K562 (cell line): ENCODE measurements at regions not wholly inside any gene's neighbourhood (a gene's known extent, or its start where the extent isn't known, plus 50 kb on each side); places are given as distances from the start of the nearest gene placed in this dataset.

Source experiments
- ARID1B ChIP-seq: fragments of 450-650 bp; IDR thresholded peaks from 2 replicates; pipeline ENCODE4 v1.6.1; 2016; ENCODE audit warnings: antibody characterized with exemption, mild to moderate bottlenecking, inconsistent platforms
- ARID2 ChIP-seq: fragments of 450-650 bp; IDR thresholded peaks from 2 replicates; pipeline ENCODE4 v1.6.1; 2017; ENCODE audit warnings: antibody characterized with exemption, mild to moderate bottlenecking
- GABPA ChIP-seq: fragments of 200-800 bp; sonication (Bioruptor generic); conservative IDR thresholded peaks from 2 replicates; pipeline ENCODE4 v1.6.1; 2016; ENCODE audit warnings: low read depth, missing genetic modification characterization, missing compliant biosample characterization
- LARP7 ChIP-seq: fragments of 450-650 bp; IDR thresholded peaks from 2 replicates; pipeline ENCODE4 v1.6.1; 2016
- LCOR ChIP-seq: sonication (generic); formaldehyde crosslinking; IDR thresholded peaks from 2 replicates; pipeline ENCODE4 v1.8.0; 2022; ENCODE audit warnings: mild to moderate bottlenecking, missing genetic modification reagents
- MTF1 ChIP-seq: fragments of 250-450 bp; sonication (Bioruptor Pico); IDR thresholded peaks from 2 replicates; pipeline ENCODE4 v1.9.0; 2021; ENCODE audit warnings: moderate library complexity, mild to moderate bottlenecking, inconsistent platforms, borderline replicate concordance
- NR3C1 ChIP-seq: sonication (generic); formaldehyde crosslinking; IDR thresholded peaks from 2 replicates; pipeline ENCODE4 v1.8.1; 2022; ENCODE audit warnings: missing genetic modification reagents
- RAD21 ChIP-seq, 2 experiments: fragments of 250-450 bp in 1 of 2; fragments of 450-650 bp in 1 of 2; sonication (Bioruptor Pico) in 1 of 2; formaldehyde crosslinking in 1 of 2; IDR thresholded peaks in 1 of 2; conservative IDR thresholded peaks in 1 of 2; 2 replicates each; pipeline versions ENCODE4 v1.4.0 to v1.8.0; 2020 to 2022; ENCODE audit warnings: mild to moderate bottlenecking in 2 of 2, moderate library complexity in 1 of 2
- SRSF3 ChIP-seq: fragments of 200-400 bp; formaldehyde crosslinking; IDR thresholded peaks from 2 replicates; pipeline ENCODE4 v1.6.1; 2016; ENCODE audit warnings: mild to moderate bottlenecking, low read length, moderate library complexity; ENCODE audit not compliant: insufficient read depth
- ZKSCAN3 ChIP-seq: fragments of 250-450 bp; sonication (Bioruptor Pico); IDR thresholded peaks from 2 replicates; pipeline ENCODE4 v1.4.0; 2020
- ZNF384 ChIP-seq: IDR thresholded peaks from 2 replicates; pipeline ENCODE4 v1.6.1; 2012; ENCODE audit warnings: low read depth, low read length, improper control_type of control experiment
- TF ChIP-seq, protein P1 (sequence below): fragments of 450-650 bp; formaldehyde crosslinking; IDR thresholded peaks from 2 replicates; pipeline ENCODE4 v1.4.0; 2020; ENCODE audit warnings: mild to moderate bottlenecking, moderate library complexity
- TF ChIP-seq, protein P2 (sequence below), 2 experiments: fragments of 450-650 bp; conservative IDR thresholded peaks; 2 replicates each; pipeline ENCODE4 v1.6.1; 2017; ENCODE audit warnings: mild to moderate bottlenecking in 2 of 2, moderate library complexity in 2 of 2
- TF ChIP-seq, protein P3 (sequence below), 2 experiments: fragments of 450-650 bp; IDR thresholded peaks; 2 replicates each; pipeline ENCODE4 v1.6.1; 2016
- TF ChIP-seq, protein P4 (sequence below), 2 experiments: fragments of 450-650 bp; formaldehyde crosslinking in 1 of 2; IDR thresholded peaks; 2 replicates each; pipeline versions ENCODE4 v1.4.0 to v1.6.1; 2014 to 2020; ENCODE audit warnings: mild to moderate bottlenecking in 2 of 2, borderline replicate concordance in 1 of 2, low read depth in 1 of 2

DNA sequence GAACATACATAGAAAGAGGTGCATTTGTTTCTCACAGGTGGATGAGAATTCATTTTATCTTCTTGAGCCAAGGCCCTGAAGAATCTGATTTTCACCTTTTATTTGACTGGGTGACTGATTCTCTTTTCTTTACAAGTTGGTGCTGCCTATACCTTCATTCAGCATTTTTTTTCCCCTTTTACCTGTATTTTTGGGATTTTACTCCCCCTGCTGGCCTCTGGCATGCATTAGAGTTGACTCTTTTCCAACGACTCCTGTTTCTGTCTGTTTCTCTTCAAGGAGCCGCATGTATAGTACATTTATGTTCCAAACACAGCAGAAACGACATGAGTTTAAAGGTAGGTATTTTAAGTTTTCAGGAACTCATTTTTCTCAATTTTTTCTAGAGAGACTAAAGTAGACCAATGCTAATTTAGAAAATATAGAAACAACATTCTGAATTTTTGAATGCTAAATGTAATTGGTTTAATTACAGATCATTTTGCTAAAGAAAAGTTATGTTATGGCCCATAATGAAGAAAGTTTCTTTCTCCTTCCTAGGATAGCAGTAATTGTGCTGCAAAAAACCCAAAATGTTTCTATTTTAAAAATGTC is 149.8 kb upstream of the HDAC9 start (continued):
- no peak for TF ChIP-seq GABPA (tag)
- TF ChIP-seq, protein P1, sequence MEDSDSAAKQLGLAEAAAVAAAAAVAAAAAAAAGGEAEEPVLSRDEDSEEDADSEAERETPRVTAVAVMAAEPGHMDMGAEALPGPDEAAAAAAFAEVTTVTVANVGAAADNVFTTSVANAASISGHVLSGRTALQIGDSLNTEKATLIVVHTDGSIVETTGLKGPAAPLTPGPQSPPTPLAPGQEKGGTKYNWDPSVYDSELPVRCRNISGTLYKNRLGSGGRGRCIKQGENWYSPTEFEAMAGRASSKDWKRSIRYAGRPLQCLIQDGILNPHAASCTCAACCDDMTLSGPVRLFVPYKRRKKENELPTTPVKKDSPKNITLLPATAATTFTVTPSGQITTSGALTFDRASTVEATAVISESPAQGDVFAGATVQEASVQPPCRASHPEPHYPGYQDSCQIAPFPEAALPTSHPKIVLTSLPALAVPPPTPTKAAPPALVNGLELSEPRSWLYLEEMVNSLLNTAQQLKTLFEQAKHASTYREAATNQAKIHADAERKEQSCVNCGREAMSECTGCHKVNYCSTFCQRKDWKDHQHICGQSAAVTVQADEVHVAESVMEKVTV, result peak; percentile 57
- TF ChIP-seq ZKSCAN3 (CRISPR knock-in tag), result no peak
- peak; percentile 84 for TF ChIP-seq ZNF384
- no peak for TF ChIP-seq NR3C1 (CRISPR knock-in tag)
- TF ChIP-seq, protein P2, sequence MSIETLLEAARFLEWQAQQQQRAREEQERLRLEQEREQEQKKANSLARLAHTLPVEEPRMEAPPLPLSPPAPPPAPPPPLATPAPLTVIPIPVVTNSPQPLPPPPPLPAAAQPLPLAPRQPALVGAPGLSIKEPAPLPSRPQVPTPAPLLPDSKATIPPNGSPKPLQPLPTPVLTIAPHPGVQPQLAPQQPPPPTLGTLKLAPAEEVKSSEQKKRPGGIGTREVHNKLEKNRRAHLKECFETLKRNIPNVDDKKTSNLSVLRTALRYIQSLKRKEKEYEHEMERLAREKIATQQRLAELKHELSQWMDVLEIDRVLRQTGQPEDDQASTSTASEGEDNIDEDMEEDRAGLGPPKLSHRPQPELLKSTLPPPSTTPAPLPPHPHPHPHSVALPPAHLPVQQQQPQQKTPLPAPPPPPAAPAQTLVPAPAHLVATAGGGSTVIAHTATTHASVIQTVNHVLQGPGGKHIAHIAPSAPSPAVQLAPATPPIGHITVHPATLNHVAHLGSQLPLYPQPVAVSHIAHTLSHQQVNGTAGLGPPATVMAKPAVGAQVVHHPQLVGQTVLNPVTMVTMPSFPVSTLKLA (conservative IDR thresholded peaks at IDR 0.05), result no peak
- no peak for TF ChIP-seq SRSF3
- TF ChIP-seq MTF1, result no peak
- TF ChIP-seq LCOR (CRISPR knock-in tag), result no peak
- TF ChIP-seq ARID2, result peak; percentile 53; the same call in 1 of the 2 replicates
- TF ChIP-seq, protein P3, sequence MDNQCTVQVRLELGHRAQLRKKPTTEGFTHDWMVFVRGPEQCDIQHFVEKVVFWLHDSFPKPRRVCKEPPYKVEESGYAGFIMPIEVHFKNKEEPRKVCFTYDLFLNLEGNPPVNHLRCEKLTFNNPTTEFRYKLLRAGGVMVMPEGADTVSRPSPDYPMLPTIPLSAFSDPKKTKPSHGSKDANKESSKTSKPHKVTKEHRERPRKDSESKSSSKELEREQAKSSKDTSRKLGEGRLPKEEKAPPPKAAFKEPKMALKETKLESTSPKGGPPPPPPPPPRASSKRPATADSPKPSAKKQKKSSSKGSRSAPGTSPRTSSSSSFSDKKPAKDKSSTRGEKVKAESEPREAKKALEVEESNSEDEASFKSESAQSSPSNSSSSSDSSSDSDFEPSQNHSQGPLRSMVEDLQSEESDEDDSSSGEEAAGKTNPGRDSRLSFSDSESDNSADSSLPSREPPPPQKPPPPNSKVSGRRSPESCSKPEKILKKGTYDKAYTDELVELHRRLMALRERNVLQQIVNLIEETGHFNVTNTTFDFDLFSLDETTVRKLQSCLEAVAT (IDR thresholded peaks at IDR 0.05), result no peak
- TF ChIP-seq ARID1B, result no peak
- no peak for TF ChIP-seq LARP7
- peak; percentile 88 to 90 for TF ChIP-seq RAD21 (CRISPR knock-in tag; conservative IDR thresholded peaks at IDR 0.05 in 1 of 2, IDR thresholded peaks at IDR 0.05 in 1 of 2)
- TF ChIP-seq, protein P4, sequence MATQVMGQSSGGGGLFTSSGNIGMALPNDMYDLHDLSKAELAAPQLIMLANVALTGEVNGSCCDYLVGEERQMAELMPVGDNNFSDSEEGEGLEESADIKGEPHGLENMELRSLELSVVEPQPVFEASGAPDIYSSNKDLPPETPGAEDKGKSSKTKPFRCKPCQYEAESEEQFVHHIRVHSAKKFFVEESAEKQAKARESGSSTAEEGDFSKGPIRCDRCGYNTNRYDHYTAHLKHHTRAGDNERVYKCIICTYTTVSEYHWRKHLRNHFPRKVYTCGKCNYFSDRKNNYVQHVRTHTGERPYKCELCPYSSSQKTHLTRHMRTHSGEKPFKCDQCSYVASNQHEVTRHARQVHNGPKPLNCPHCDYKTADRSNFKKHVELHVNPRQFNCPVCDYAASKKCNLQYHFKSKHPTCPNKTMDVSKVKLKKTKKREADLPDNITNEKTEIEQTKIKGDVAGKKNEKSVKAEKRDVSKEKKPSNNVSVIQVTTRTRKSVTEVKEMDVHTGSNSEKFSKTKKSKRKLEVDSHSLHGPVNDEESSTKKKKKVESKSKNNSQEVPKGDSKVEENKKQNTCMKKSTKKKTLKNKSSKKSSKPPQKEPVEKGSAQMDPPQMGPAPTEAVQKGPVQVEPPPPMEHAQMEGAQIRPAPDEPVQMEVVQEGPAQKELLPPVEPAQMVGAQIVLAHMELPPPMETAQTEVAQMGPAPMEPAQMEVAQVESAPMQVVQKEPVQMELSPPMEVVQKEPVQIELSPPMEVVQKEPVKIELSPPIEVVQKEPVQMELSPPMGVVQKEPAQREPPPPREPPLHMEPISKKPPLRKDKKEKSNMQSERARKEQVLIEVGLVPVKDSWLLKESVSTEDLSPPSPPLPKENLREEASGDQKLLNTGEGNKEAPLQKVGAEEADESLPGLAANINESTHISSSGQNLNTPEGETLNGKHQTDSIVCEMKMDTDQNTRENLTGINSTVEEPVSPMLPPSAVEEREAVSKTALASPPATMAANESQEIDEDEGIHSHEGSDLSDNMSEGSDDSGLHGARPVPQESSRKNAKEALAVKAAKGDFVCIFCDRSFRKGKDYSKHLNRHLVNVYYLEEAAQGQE (IDR thresholded peaks at IDR 0.05; ENCODE audit: borderline replicate concordance), result peak; percentile 81; the same call in 1 of the 2 replicates
- TF ChIP-seq, protein P4 (CRISPR knock-in tag; IDR thresholded peaks at IDR 0.05; ENCODE audit: low read depth), result no peak
